ENCODE measurements at regions not wholly inside any gene's neighbourhood (a gene's known extent, or its start where the extent isn't known, plus 50 kb on each side); places are given as distances from the start of the nearest gene placed in this dataset.

DNA sequence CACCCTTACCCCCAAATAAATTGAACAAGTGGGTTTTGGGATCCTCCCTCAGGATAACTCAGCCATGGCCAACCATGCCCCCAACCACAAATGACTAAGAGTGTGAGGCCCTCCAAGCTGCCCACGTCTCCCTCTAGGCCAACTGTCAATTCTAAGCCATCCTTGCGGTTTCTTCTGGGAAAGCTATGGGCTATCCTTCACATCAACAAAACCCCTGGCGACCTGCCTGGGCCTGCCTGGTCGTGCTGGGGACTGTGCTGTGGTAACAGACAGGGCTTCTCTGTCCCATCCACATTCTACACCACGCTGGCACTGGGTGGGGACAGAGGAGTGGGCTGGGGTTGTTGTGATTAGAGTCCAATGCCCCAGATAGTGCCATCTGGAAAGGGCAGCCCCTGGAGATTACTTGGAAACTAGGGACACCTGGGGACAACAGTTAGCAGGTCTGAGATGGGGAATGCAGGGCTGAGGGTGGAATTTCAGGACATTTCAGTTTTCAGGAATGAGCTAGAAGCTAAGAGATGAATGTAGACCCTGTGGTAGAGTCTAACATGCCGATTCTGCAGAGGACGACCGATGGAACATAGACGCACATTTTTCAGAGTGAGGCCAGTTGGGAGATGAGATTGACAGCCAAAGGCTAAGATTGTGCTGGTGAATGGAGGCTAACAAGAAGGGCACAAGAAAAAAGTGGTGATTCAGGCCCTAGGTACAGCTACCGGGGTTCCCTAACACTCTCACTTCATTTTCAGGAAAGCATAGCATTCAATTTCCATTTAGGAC, 131.9 kb downstream of the RASSF10 start:
- TF ChIP-seq, protein P1, sequence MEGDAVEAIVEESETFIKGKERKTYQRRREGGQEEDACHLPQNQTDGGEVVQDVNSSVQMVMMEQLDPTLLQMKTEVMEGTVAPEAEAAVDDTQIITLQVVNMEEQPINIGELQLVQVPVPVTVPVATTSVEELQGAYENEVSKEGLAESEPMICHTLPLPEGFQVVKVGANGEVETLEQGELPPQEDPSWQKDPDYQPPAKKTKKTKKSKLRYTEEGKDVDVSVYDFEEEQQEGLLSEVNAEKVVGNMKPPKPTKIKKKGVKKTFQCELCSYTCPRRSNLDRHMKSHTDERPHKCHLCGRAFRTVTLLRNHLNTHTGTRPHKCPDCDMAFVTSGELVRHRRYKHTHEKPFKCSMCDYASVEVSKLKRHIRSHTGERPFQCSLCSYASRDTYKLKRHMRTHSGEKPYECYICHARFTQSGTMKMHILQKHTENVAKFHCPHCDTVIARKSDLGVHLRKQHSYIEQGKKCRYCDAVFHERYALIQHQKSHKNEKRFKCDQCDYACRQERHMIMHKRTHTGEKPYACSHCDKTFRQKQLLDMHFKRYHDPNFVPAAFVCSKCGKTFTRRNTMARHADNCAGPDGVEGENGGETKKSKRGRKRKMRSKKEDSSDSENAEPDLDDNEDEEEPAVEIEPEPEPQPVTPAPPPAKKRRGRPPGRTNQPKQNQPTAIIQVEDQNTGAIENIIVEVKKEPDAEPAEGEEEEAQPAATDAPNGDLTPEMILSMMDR (IDR thresholded peaks at IDR 0.05) = no peak
- no peak for TF ChIP-seq POLR2AphosphoS5 (IDR thresholded peaks at IDR 0.05)
